Mammary epithelial cell (primary cell): ENCODE measurements at regions not wholly inside any gene's neighbourhood (a gene's known extent, or its start where the extent isn't known, plus 50 kb on each side); places are given as distances from the start of the nearest gene placed in this dataset.

ENCODE experiments used
- EZH2 ChIP-seq: IDR thresholded peaks from 2 replicates; pipeline ENCODE4 v1.6.1; 2012; ENCODE audit warnings: low read length, inconsistent platforms, borderline replicate concordance
- TF ChIP-seq, protein P1 (sequence below), 2 donors: IDR thresholded peaks in 1 of 2; conservative IDR thresholded peaks in 1 of 2; 2 replicates each; pipeline ENCODE4 v1.5.1; 2011 to 2012; ENCODE audit warnings: inconsistent platforms in 2 of 2, low read length in 2 of 2, mild to moderate bottlenecking in 2 of 2, control low read depth in 1 of 2, low read depth in 1 of 2; ENCODE audit not compliant: insufficient read depth in 1 of 2; ENCODE audit errors: extremely low read depth in 1 of 2

DNA sequence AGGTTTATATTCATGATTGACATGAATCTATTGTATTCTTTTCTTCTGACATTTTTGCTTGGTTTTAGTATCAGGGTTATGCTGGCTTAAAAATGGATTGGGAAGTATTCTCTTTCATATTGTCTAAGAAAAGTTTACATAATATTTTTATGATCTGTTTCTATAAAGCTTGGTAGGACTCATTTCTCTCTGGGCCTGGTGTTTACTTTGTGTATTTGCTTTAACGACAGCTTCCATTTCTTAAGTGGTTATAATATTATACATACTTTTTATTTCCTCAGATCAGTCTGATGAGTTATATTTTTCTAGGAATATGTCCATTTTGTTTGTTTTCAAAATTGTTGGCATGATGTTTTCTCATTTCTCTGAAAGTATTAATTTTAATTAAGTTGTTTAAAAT, 117.9 kb upstream of the IL12A start:
- TF ChIP-seq, protein P1, sequence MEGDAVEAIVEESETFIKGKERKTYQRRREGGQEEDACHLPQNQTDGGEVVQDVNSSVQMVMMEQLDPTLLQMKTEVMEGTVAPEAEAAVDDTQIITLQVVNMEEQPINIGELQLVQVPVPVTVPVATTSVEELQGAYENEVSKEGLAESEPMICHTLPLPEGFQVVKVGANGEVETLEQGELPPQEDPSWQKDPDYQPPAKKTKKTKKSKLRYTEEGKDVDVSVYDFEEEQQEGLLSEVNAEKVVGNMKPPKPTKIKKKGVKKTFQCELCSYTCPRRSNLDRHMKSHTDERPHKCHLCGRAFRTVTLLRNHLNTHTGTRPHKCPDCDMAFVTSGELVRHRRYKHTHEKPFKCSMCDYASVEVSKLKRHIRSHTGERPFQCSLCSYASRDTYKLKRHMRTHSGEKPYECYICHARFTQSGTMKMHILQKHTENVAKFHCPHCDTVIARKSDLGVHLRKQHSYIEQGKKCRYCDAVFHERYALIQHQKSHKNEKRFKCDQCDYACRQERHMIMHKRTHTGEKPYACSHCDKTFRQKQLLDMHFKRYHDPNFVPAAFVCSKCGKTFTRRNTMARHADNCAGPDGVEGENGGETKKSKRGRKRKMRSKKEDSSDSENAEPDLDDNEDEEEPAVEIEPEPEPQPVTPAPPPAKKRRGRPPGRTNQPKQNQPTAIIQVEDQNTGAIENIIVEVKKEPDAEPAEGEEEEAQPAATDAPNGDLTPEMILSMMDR (conservative IDR thresholded peaks at IDR 0.05 in 1 of 2, IDR thresholded peaks at IDR 0.05 in 1 of 2; ENCODE audit: extremely low read depth in 1 of 2, insufficient read depth in 1 of 2, low read depth in 1 of 2, low read length in 2 of 2): no peak
- TF ChIP-seq EZH2: no peak
